Vagina (tissue), 2 donors: ENCODE measurements at regions not wholly inside any gene's neighbourhood (a gene's known extent, or its start where the extent isn't known, plus 50 kb on each side); places are given as distances from the start of the nearest gene placed in this dataset.

Experiments used
- CTCF ChIP-seq, 3 experiments: fragments of 450-650 bp in 2 of 3; fragments of 200-600 bp in 1 of 3; sonication (generic) in 1 of 3; IDR thresholded peaks; one replicate each; pipeline ENCODE4 v1.5.1; 2017 to 2019; ENCODE audit warnings: antibody characterized with exemption in 3 of 3, mild to moderate bottlenecking in 2 of 3, moderate library complexity in 2 of 3
- POLR2A ChIP-seq, 2 donors: fragments of 450-650 bp; IDR thresholded peaks; one replicate each; pipeline ENCODE4 v1.6.1; 2017; ENCODE audit warnings: antibody characterized with exemption in 2 of 2, mild to moderate bottlenecking in 2 of 2, moderate library complexity in 2 of 2
- POLR2AphosphoS5 ChIP-seq, 2 donors: sonication (generic); formaldehyde crosslinking; IDR thresholded peaks; one replicate each; pipeline ENCODE4 v1.9.0; 2017; ENCODE audit warnings: antibody characterized with exemption in 2 of 2, mild to moderate bottlenecking in 2 of 2, low read depth in 1 of 2; ENCODE audit not compliant: insufficient read depth in 1 of 2

GRCh38 chr10:65753532-65753931, 1172.3 kb upstream of the LRRTM3 start:
- TF ChIP-seq CTCF (IDR thresholded peaks at IDR 0.05) (no peak), POLR2A (IDR thresholded peaks at IDR 0.05) (no peak), POLR2AphosphoS5 (IDR thresholded peaks at IDR 0.05; ENCODE audit: insufficient read depth in 1 of 2, low read depth in 1 of 2) (no peak)
